ENCODE measurements at regions not wholly inside any gene's neighbourhood (a gene's known extent, or its start where the extent isn't known, plus 50 kb on each side); places are given as distances from the start of the nearest gene placed in this dataset.

- H3K9me3 ChIP-seq, result no peaks in the 10 kb centered on the region
- H3K36me3 ChIP-seq, result no peaks in the 10 kb centered on the region
- H3K27ac ChIP-seq, result no peak overlapping the region
- intact Hi-C loops (cut with DNase I), result no loop called here
- ATAC-seq, result no peak
- H3K4me1 ChIP-seq, result no peaks in the 10 kb centered on the region
- TF ChIP-seq CTCF (IDR thresholded peaks at IDR 0.05), result no peak
- H3K4me3 ChIP-seq, result no peak overlapping the region
- H3K27me3 ChIP-seq, result no peaks in the 10 kb centered on the region
- DNase-seq, result no peak
These were observed 227.2 kb downstream of the QKI start for GRCh38 chr6:163641706-163642105.

GRCh38 chr6:163640641-163641040 lies 226.1 kb downstream of the QKI start:
- intact Hi-C loops (cut with DNase I), result no loop called here
- Histone ChIP-seq H3K27ac (no peak overlapping the region), H3K27me3 (no peaks in the 10 kb centered on the region), H3K4me3 (no peak overlapping the region), H3K9me3 (no peaks in the 10 kb centered on the region), H3K36me3 (no peaks in the 10 kb centered on the region), H3K4me1 (no peaks in the 10 kb centered on the region)
- no peak for DNase-seq
- TF ChIP-seq CTCF (IDR thresholded peaks at IDR 0.05), result no peak
- no peak for ATAC-seq

GRCh38 chr6:163637524-163637923 lies 223.0 kb downstream of the QKI start:
- intact Hi-C loops (cut with DNase I), result no loop called here
- Histone ChIP-seq H3K27ac (no peak overlapping the region), H3K4me3 (no peak overlapping the region), H3K27me3 (no peaks in the 10 kb centered on the region), H3K4me1 (no peaks in the 10 kb centered on the region), H3K36me3 (no peaks in the 10 kb centered on the region), H3K9me3 (no peaks in the 10 kb centered on the region)
- no peak for ATAC-seq
- TF ChIP-seq CTCF (IDR thresholded peaks at IDR 0.05), result no peak
- no peak for DNase-seq

- Histone ChIP-seq H3K4me3 (no peak overlapping the region), H3K4me1 (no peaks in the 10 kb centered on the region), H3K36me3 (no peaks in the 10 kb centered on the region), H3K27ac (no peak overlapping the region), H3K9me3 (no peaks in the 10 kb centered on the region), H3K27me3 (peaks cover 13% of the 10 kb centered on the region)
- TF ChIP-seq CTCF (IDR thresholded peaks at IDR 0.05), result no peak
- ATAC-seq (no peak), DNase-seq (no peak)
- intact Hi-C loops (cut with DNase I), result no loop called here
These were observed 221.3 kb downstream of the QKI start for GRCh38 chr6:163635731-163636364.

- Histone ChIP-seq H3K4me1 (no peaks in the 10 kb centered on the region), H3K27me3 (peaks cover 18% of the 10 kb centered on the region), H3K36me3 (no peaks in the 10 kb centered on the region), H3K27ac (no peak overlapping the region), H3K4me3 (no peak overlapping the region), H3K9me3 (no peaks in the 10 kb centered on the region)
- intact Hi-C loops (cut with DNase I), result no loop called here
- no peak for DNase-seq
- no peak for TF ChIP-seq CTCF (IDR thresholded peaks at IDR 0.05)
- no peak for ATAC-seq
These were observed 220.8 kb downstream of the QKI start for GRCh38 chr6:163635315-163635714.
